HG02571 (cell line): ENCODE measurements at regions not wholly inside any gene's neighbourhood (a gene's known extent, or its start where the extent isn't known, plus 50 kb on each side); places are given as distances from the start of the nearest gene placed in this dataset.

Source experiments
- ATAC-seq: cut with Tn5 transposase; IDR thresholded peaks from one replicate; pipeline ENCODE4 v1.9.1; 2021; ENCODE audit warnings: mild to moderate bottlenecking, moderate library complexity; ENCODE audit not compliant: unreplicated experiment

DNA sequence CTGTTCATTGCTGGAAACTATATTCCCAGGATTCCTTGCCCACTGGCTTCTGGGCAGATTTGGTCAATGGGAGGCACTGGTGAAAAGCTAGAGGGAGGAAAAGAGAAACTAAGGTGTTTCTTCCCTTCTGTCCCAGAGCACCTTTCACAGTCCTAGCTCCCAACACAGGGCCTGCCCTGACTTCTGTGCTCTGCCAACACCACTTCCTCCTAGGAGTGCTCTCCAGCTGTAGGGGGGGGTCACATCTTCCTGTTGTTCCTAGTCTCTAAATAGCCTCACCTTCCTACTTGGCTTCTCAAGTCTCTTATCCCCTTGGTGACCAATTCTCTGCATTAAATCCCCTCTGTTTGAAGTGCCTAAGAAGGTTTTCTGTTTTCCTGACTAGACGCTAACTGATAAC is 115.4 kb downstream of the ADRB2 start:
- no peak for ATAC-seq

- no peak for ATAC-seq
These were observed 112.9 kb downstream of the SH3TC2 start for GRCh38 chr5:148949841-148950470.

- no peak for ATAC-seq
These were observed 112.4 kb downstream of the SH3TC2 start for GRCh38 chr5:148950471-148950863.

- ATAC-seq = no peak
These were observed 112.0 kb downstream of the SH3TC2 start for GRCh38 chr5:148950892-148951291.

- no peak for ATAC-seq
These were observed 111.2 kb downstream of the SH3TC2 start for GRCh38 chr5:148951612-148952011.

GRCh38 chr5:148952097-148952867 is 110.6 kb downstream of the SH3TC2 start:
- ATAC-seq = no peak

GRCh38 chr5:148953711-148954110 is 109.2 kb downstream of the SH3TC2 start:
- no peak for ATAC-seq
